Activated CD4-positive, alpha-beta T cell treated with anti-CD3 and anti-CD28 coated beads, Interleukin-2, amount 50 U/mL, for 1 hour (primary cell): ENCODE measurements at regions not wholly inside any gene's neighbourhood (a gene's known extent, or its start where the extent isn't known, plus 50 kb on each side); places are given as distances from the start of the nearest gene placed in this dataset.
"Not testable (repeated sequence)": the region's sequence is repeated elsewhere in the genome, so short reads cannot be mapped to it uniquely, and the experiment has no call there.

Source experiments
- DNase-seq: peaks from one replicate; pipeline ENCODE4 v3.0.0-alpha.2; 2020

GRCh38 chr7:23938937-23939552 is 229.0 kb downstream of the STK31 start:
- DNase-seq = no peak

- DNase-seq = not testable (repeated sequence)
These were observed 229.7 kb downstream of the STK31 start for GRCh38 chr7:23939747-23940146.

GRCh38 chr7:23941551-23941950 is 231.5 kb downstream of the STK31 start:
- DNase-seq = no peak

GRCh38 chr7:23942032-23942431 is 232.0 kb downstream of the STK31 start:
- no peak for DNase-seq

GRCh38 chr7:23944131-23944530 is 234.1 kb downstream of the STK31 start:
- DNase-seq = no peak

GRCh38 chr7:23945472-23945871 is 235.5 kb downstream of the STK31 start:
- DNase-seq = no peak

GRCh38 chr7:23955145-23955544 is 245.1 kb downstream of the STK31 start:
- DNase-seq = no peak

- no peak for DNase-seq
These were observed 245.7 kb downstream of the STK31 start for GRCh38 chr7:23955600-23956149.

- DNase-seq = no peak
These were observed 247.0 kb downstream of the STK31 start for GRCh38 chr7:23956772-23957576.

- DNase-seq = no peak
These were observed 249.8 kb downstream of the STK31 start for GRCh38 chr7:23959821-23960220.

GRCh38 chr7:23960361-23960760 is 250.3 kb downstream of the STK31 start:
- DNase-seq = no peak

GRCh38 chr7:23963461-23964165 is 253.6 kb downstream of the STK31 start:
- DNase-seq = no peak

GRCh38 chr7:23964715-23965114 is 254.7 kb downstream of the STK31 start:
- DNase-seq = no peak

GRCh38 chr7:23965296-23965695 is 255.3 kb downstream of the STK31 start:
- no peak for DNase-seq

- DNase-seq = no peak
These were observed 256.9 kb downstream of the STK31 start for GRCh38 chr7:23966941-23967340.

GRCh38 chr7:23967949-23968599 is 258.1 kb downstream of the STK31 start:
- DNase-seq = no peak

- DNase-seq = no peak
These were observed 258.8 kb downstream of the STK31 start for GRCh38 chr7:23968791-23969190.

- no peak for DNase-seq
These were observed 259.4 kb downstream of the STK31 start for GRCh38 chr7:23969443-23969842.

GRCh38 chr7:23970193-23970592 is 260.2 kb downstream of the STK31 start:
- no peak for DNase-seq

- no peak for DNase-seq
These were observed 261.0 kb downstream of the STK31 start for GRCh38 chr7:23971031-23971430.

- no peak for DNase-seq
These were observed 262.0 kb downstream of the STK31 start for GRCh38 chr7:23972057-23972456.

GRCh38 chr7:23973264-23973663 is 263.2 kb downstream of the STK31 start:
- DNase-seq = no peak

GRCh38 chr7:23980081-23980480 is 270.1 kb downstream of the STK31 start:
- DNase-seq = no peak
